ENCODE measurements at regions not wholly inside any gene's neighbourhood (a gene's known extent, or its start where the extent isn't known, plus 50 kb on each side); places are given as distances from the start of the nearest gene placed in this dataset.

DNA sequence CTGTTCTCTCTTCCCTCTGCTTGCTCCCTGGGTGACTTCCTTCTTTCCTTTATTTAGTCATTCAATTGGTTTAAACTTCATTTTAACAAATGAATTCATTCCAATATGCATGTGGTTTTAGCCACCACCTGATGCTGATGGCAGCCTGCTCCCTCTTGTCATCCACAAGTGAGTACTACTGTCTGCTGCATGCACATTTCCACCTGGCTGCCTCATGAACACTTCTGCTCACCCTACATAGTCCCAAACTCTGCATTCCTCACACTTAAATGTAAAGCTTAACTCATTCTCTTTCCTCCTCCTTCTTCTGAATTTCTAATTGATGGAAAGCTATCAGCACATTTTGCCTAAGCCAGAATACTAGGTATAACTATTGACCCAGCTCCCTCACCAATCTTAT lies 184.7 kb upstream of the ZNF462 start:
- H3K27me3 ChIP-seq: no peaks in the 10 kb centered on the region
- no peaks in the 10 kb centered on the region for H3K9me3 ChIP-seq
- no peak for ATAC-seq
- H3K4me3 ChIP-seq: no peak overlapping the region
- no peaks in the 10 kb centered on the region for H3K36me3 ChIP-seq
- no peak overlapping the region for H3K27ac ChIP-seq
- peaks cover 0 to 10% (median 0%) of the 10 kb centered on the region in 12 donors for H3K4me1 ChIP-seq
- DNase-seq: no peak
- TF ChIP-seq, protein P1, sequence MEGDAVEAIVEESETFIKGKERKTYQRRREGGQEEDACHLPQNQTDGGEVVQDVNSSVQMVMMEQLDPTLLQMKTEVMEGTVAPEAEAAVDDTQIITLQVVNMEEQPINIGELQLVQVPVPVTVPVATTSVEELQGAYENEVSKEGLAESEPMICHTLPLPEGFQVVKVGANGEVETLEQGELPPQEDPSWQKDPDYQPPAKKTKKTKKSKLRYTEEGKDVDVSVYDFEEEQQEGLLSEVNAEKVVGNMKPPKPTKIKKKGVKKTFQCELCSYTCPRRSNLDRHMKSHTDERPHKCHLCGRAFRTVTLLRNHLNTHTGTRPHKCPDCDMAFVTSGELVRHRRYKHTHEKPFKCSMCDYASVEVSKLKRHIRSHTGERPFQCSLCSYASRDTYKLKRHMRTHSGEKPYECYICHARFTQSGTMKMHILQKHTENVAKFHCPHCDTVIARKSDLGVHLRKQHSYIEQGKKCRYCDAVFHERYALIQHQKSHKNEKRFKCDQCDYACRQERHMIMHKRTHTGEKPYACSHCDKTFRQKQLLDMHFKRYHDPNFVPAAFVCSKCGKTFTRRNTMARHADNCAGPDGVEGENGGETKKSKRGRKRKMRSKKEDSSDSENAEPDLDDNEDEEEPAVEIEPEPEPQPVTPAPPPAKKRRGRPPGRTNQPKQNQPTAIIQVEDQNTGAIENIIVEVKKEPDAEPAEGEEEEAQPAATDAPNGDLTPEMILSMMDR (IDR thresholded peaks at IDR 0.05): no peak
- TF ChIP-seq POLR2A (IDR thresholded peaks at IDR 0.05): no peak
- intact Hi-C loops (cut with DNase I): no loop called here

DNA sequence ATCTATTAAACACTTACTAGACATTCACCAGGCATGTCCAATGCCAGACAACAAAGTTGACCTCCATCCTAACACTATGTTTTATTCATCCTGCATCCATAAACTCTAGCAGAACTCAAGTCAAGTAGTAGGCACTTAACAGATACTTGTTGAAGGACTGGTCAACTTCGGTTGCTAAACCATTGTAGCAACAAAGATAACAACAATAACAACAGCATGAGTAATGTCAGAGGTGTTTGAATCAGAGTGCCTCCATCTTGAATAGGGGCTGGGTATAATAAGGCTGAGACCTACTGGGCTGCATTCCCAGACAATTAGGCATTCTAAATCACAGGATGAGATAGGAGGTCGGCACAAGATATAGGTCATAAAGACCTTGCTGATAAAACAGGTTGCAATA lies 180.5 kb upstream of the ZNF462 start:
- ATAC-seq (peak; percentile 18 to 77 (median 60)), DNase-seq (no peak)
- no peak for TF ChIP-seq POLR2A (IDR thresholded peaks at IDR 0.05)
- TF ChIP-seq, protein P1 (IDR thresholded peaks at IDR 0.05): no peak
- H3K27ac ChIP-seq: no peak overlapping the region
- 38 to 49% (median 43%) methylated on average over 2 of the region's 2 CpGs for WGBS, 4 donors
- no peaks in the 10 kb centered on the region for H3K27me3 ChIP-seq
- H3K4me3 ChIP-seq: no peak overlapping the region
- no peaks in the 10 kb centered on the region for H3K9me3 ChIP-seq
- peaks cover 0 to 9% (median 0%) of the 10 kb centered on the region in 12 donors for H3K4me1 ChIP-seq
- H3K36me3 ChIP-seq: no peaks in the 10 kb centered on the region
- intact Hi-C loops (cut with DNase I): no loop called here

DNA sequence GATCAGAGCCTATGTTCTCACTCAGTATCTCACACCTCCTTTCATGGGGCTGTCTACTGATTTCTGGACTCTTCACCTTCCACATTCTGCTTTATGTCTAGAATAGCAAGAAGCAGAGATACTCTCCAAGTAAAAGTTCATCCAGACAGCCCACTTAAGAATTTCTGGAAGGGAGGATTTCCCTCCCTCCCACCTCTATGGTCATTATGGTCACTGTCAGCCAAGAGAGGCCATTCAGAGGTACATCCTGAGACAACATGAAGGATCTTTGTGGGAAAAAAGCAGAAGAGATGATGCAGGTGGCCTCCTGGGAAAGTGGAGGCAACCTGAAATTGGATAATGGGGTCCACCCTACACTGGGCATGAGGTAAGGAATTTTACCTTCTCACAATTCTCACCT lies 179.5 kb upstream of the ZNF462 start:
- H3K27me3 ChIP-seq: no peaks in the 10 kb centered on the region
- intact Hi-C loops (cut with DNase I): no loop called here
- ATAC-seq (no peak), DNase-seq (no peak)
- no peak overlapping the region for H3K27ac ChIP-seq
- H3K4me1 ChIP-seq: peaks cover 0 to 3% (median 0%) of the 10 kb centered on the region in 12 donors
- no peaks in the 10 kb centered on the region for H3K36me3 ChIP-seq
- H3K4me3 ChIP-seq: no peak overlapping the region
- no peaks in the 10 kb centered on the region for H3K9me3 ChIP-seq
- TF ChIP-seq POLR2A (IDR thresholded peaks at IDR 0.05): no peak
- TF ChIP-seq, protein P1 (IDR thresholded peaks at IDR 0.05): no peak

DNA sequence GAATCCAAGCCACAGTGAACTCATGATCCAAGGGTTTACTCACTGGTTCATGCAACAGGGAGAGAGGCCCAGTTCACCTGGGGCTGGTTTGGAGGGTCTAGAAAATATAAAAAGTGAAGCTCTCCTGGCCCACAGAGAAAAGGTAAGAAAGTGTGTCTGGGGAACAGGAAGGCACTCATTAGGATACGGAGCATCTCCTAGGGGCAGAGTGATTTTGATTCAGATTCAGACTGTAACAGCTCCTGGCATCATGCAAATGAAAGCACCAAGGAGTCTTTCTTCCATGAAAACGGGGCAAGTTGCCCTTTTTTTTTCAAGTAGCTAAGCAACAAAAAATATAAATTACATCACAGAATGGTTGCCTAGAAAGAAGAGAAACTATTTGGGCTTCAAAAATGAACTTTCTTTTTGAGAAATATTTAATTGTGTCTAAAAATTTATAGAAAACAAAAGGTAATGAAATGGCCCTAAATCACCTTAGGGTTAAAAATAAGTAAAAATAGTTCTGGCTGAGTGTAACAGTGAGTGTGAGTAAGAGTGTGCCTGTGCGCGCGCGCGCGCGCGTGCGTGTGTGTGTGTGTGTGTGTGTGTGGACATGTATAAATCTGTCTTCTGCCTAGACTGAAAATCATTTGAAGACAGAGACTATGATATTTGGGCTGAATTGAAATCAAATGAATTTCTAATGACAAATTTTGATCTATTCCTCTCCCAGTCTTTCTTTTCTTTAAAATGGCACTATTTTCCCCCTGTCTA lies 177.8 kb upstream of the ZNF462 start:
- intact Hi-C loops (cut with DNase I): no loop called here
- no peak for DNase-seq
- H3K27ac ChIP-seq: no peak overlapping the region
- ATAC-seq: no peak
- TF ChIP-seq POLR2A (IDR thresholded peaks at IDR 0.05): no peak
- TF ChIP-seq, protein P1 (IDR thresholded peaks at IDR 0.05): no peak
- WGBS, 4 donors: 79 to 87% (median 80%) methylated on average over 11 of the region's 11 CpGs
- peaks cover 0 to 3% (median 0%) of the 10 kb centered on the region in 12 donors for H3K4me1 ChIP-seq
- H3K27me3 ChIP-seq: no peaks in the 10 kb centered on the region
- H3K4me3 ChIP-seq: no peak overlapping the region
- no peaks in the 10 kb centered on the region for H3K36me3 ChIP-seq
- H3K9me3 ChIP-seq: peaks cover 0 to 4% (median 0%) of the 10 kb centered on the region in 12 donors

Measured in heart left ventricle (tissue), 16 donors.